ENCODE measurements at regions not wholly inside any gene's neighbourhood (a gene's known extent, or its start where the extent isn't known, plus 50 kb on each side); places are given as distances from the start of the nearest gene placed in this dataset.

DNA sequence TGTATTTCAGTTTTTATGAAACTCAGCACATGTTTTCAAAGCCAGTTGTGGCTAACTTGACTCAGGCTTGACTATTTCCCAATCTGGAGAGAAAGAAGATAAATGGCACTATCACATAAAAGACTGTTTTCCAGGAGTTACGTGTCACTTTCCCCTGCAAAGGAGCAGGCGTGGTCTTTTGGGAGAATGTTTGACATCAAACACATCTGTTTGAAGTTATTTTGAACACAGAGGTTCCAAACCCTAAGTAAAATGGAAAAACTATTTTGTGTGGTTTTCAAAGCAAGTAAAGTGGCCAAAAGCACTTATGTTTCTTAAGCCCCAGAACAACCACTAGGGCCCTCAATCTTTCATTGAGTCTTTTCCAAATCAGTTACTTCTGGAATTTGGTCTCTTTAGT is 89.7 kb downstream of the FOXF2 start:
- no peak overlapping the region for H3K4me3 Mint-ChIP-seq
- H3K9ac ChIP-seq (ENCODE audit: low read length), result no peak overlapping the region
- H3K4me3 ChIP-seq (ENCODE audit: control extremely low read depth in 1 of 5, extremely low read depth in 1 of 5, insufficient read depth in 1 of 5, low read depth in 2 of 5, low read length in 4 of 5), result no peak overlapping the region
- no peaks in the 10 kb centered on the region for H3K9me3 ChIP-seq (ENCODE audit: control extremely low read depth in 1 of 3, control insufficient read depth in 2 of 3, insufficient read depth in 1 of 3, low read length in 2 of 3)
- ChIA-PET CTCF (no interaction called here), POLR2A (no interaction called here)
- H3K9me3 Mint-ChIP-seq (ENCODE audit: insufficient read depth), result no peaks in the 10 kb centered on the region
- DNase-seq (no peak), ATAC-seq (ENCODE audit: low read depth) (no peak)
- no peak overlapping the region for H3K4me2 ChIP-seq (replicated peaks; ENCODE audit: low read depth, low read length, poor library complexity, severe bottlenecking)
- H3K27me3 ChIP-seq (replicated peaks in 1 of 4; ENCODE audit: control extremely low read depth in 1 of 4, control insufficient read depth in 3 of 4, insufficient read depth in 4 of 4, low read length in 3 of 4), result peaks cover 0 to 3% (median 0%) of the 10 kb centered on the region in 4 experiments
- intact Hi-C loops (cut with micrococcal nuclease), result no loop called here
- H3K27ac ChIP-seq (ENCODE audit: low read length in 2 of 2), result no peak overlapping the region
- TF ChIP-seq EZH2 (IDR thresholded peaks at IDR 0.05; ENCODE audit: borderline replicate concordance, insufficient read depth, low read depth, low read length, poor library complexity, severe bottlenecking), result no peak
- TF ChIP-seq CTCF (IDR thresholded peaks at IDR 0.05), result no peak
- H3K27me3 Mint-ChIP-seq, result peaks cover 8% of the 10 kb centered on the region
- peaks cover 11 to 15% of the 10 kb centered on the region in 2 donors for H3K4me1 ChIP-seq (ENCODE audit: control insufficient read depth in 2 of 2, insufficient read depth in 2 of 2, low read length in 2 of 2)
- no peak overlapping the region for H2AFZ ChIP-seq (ENCODE audit: insufficient read depth, low read depth, low read length, poor library complexity, severe bottlenecking)
- H3K27ac Mint-ChIP-seq, result no peak overlapping the region
- no peaks in the 10 kb centered on the region for H3K79me2 ChIP-seq (ENCODE audit: control insufficient read depth, insufficient read depth, low read length)
- H3K36me3 ChIP-seq (replicated peaks in 1 of 2; ENCODE audit: control extremely low read depth in 1 of 2, control insufficient read depth in 1 of 2, extremely low read depth in 1 of 2, insufficient read depth in 2 of 2, low read length in 1 of 2), result no peaks in the 10 kb centered on the region
- H4K20me1 ChIP-seq (ENCODE audit: control insufficient read depth, insufficient read depth, low read length, poor library complexity, severe bottlenecking), result no peaks in the 10 kb centered on the region
- no CpG with 5 or more reads among the region's 2 CpGs for WGBS (ENCODE audit: insufficient coverage)
- peaks cover 16% of the 10 kb centered on the region for H3K4me1 Mint-ChIP-seq

DNA sequence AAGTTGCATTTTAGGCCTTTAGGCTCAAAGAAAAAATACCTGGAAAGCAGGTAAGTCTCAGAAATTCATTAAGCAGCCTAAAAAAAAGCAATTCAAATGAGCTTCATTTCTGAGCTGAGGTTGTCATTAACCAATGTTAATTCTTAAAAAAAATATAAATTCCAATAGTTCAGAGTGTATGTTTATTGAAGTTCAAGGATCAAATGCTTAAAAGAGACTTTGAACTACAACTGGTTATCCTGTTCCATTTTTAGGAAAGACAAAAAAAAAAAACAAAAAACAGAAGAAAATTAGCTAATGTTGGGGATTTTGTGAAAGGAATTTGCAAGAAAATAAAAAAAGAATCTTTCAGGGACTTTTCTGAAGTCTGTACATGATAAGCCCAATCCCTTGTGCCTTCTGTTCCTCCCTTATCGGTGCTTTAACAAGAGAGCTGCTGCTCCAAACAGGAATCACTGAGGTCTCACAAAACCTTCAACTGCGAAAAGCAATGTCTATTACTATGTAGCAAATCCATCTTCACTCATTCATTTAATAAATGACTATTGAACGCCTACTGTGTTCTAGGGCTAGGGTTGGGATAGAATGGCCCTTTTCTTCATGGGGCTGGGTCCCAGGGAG is 90.3 kb downstream of the FOXF2 start:
- H3K27me3 Mint-ChIP-seq, result peaks cover 4% of the 10 kb centered on the region

More for the DNA sequence above, 90.3 kb downstream of the FOXF2 start:
- CTCF ChIA-PET, result no interaction called here
- POLR2A ChIA-PET, result no interaction called here
- ATAC-seq (ENCODE audit: low read depth) (no peak), DNase-seq (no peak)
- TF ChIP-seq EZH2 (IDR thresholded peaks at IDR 0.05; ENCODE audit: borderline replicate concordance, insufficient read depth, low read depth, low read length, poor library complexity, severe bottlenecking) (no peak), CTCF (IDR thresholded peaks at IDR 0.05) (no peak)
- Histone ChIP-seq H2AFZ (ENCODE audit: insufficient read depth, low read depth, low read length, poor library complexity, severe bottlenecking) (no peak overlapping the region), H3K4me2 (replicated peaks; ENCODE audit: low read depth, low read length, poor library complexity, severe bottlenecking) (no peak overlapping the region), H3K27ac (ENCODE audit: low read length in 2 of 2) (no peak overlapping the region), H3K9ac (ENCODE audit: low read length) (no peak overlapping the region), H3K4me1 (ENCODE audit: control insufficient read depth in 2 of 2, insufficient read depth in 2 of 2, low read length in 2 of 2) (peaks cover 11 to 15% of the 10 kb centered on the region in 2 donors), H3K27me3 (replicated peaks in 1 of 4; ENCODE audit: control extremely low read depth in 1 of 4, control insufficient read depth in 3 of 4, insufficient read depth in 4 of 4, low read length in 3 of 4) (peaks cover 0 to 3% (median 0%) of the 10 kb centered on the region in 4 experiments), H3K9me3 (ENCODE audit: control extremely low read depth in 1 of 3, control insufficient read depth in 2 of 3, insufficient read depth in 1 of 3, low read length in 2 of 3) (no peaks in the 10 kb centered on the region), H3K36me3 (replicated peaks in 1 of 2; ENCODE audit: control extremely low read depth in 1 of 2, control insufficient read depth in 1 of 2, extremely low read depth in 1 of 2, insufficient read depth in 2 of 2, low read length in 1 of 2) (no peaks in the 10 kb centered on the region), H3K4me3 (ENCODE audit: control extremely low read depth in 1 of 5, extremely low read depth in 1 of 5, insufficient read depth in 1 of 5, low read depth in 2 of 5, low read length in 4 of 5) (no peak overlapping the region), H4K20me1 (ENCODE audit: control insufficient read depth, insufficient read depth, low read length, poor library complexity, severe bottlenecking) (no peaks in the 10 kb centered on the region), H3K79me2 (ENCODE audit: control insufficient read depth, insufficient read depth, low read length) (no peaks in the 10 kb centered on the region)
- 100% methylated on average over 1 of the region's 3 CpGs for WGBS (ENCODE audit: insufficient coverage)
- H3K27ac Mint-ChIP-seq, result no peak overlapping the region
- no peak overlapping the region for H3K4me3 Mint-ChIP-seq
- intact Hi-C loops (cut with micrococcal nuclease), result no loop called here
- peaks cover 16% of the 10 kb centered on the region for H3K4me1 Mint-ChIP-seq
- no peaks in the 10 kb centered on the region for H3K9me3 Mint-ChIP-seq (ENCODE audit: insufficient read depth)
